HG02623 (cell line): ENCODE measurements at regions not wholly inside any gene's neighbourhood (a gene's known extent, or its start where the extent isn't known, plus 50 kb on each side); places are given as distances from the start of the nearest gene placed in this dataset.
A peak's percentile ranks its signal among the peaks of the same experiment; 100 is the strongest.
"Not testable (repeated sequence)": the region's sequence is repeated elsewhere in the genome, so short reads cannot be mapped to it uniquely, and the experiment has no call there.

Experiments
- ATAC-seq: cut with Tn5 transposase; IDR thresholded peaks from one replicate; pipeline ENCODE4 v1.9.1; 2021; ENCODE audit warnings: moderate library complexity; ENCODE audit not compliant: unreplicated experiment

DNA sequence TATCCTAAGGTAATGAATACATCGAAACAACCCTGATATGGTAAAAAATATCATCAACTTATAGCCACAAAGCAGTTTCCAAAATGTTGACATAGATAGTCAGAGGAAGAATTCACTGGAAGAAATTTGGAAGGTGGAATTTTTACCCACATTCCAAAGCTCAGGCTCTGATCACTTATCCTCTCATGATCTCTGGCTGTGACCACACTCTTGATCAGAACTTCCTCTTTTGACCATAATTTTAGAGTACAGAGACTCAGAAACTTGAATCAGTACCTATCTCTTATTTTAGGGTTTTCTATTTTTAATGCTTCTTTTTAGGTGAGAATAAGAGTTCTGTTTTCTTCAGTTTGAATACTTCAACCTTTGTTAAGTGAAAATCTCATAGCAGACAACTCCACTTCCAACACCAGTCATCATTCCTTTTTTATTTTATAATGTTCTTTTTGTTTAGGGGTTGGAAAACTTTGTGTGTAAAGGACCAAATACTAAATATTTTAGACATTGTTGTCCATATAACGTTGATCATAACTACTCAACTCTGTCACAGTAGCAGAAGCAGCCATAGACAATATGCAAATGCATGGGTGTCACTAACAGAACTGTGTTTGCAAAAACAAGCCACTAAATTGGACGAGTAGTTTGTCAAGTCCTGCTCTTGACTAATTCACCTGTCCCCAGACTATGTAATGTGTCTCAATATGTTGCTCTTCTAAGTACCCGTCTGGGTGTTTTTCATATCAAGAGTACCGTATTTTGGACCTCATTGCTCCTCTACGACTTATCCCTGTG lies 891.6 kb upstream of the CRIM1 start:
- no peak for ATAC-seq

DNA sequence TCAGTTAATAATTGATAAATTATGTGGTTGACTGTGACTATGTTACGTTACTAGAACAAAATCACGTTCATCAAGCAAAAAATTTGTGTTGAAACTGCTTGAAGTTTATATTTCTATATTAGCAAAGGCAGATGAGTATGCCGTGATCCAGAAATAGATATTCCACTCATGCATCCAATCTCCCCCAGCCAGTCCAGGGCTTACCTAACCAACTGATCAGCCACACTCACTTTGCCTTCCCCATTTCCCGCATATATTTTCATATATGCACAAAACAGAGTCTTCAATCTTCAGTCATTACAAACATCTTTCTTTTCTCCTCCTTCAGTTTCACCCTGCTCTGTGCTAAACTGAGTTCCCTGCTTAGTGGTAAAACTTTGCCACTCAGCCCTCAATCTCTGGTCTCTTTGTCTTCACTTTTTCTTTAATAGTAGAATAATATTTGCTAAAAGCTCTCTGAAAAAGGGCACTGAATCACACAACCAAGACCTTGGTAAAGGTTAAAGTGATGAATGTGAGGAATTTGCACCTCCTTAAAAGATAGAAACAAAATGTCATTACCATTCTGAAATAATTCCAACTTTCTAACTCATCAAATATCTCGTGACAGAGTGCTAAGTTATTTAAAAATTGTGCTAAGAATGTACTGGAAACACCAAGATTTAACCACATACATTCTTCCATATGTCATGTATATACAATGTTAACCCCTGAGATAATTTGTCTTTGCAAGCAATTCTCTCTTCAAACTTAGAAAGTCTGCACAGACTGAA lies 893.2 kb upstream of the CRIM1 start:
- ATAC-seq = no peak

DNA sequence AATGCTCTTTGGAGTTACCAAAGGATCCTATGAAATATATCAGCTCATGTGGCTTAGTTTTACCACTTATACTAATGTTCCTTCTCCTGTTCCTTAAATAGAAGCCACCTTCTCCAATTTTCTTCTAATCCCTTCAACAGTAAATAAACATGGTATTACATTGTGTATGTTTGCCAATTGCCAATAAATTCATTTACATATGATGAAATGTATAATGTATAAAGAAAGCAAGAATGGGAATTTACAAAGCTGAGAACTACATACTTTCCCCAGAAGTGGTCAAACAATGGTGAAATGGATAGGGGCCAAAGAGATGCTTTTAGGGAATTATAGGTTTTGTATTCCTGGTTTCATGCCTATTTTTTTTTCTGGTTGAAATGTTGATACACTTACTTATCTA lies 894.2 kb upstream of the CRIM1 start:
- ATAC-seq = no peak

DNA sequence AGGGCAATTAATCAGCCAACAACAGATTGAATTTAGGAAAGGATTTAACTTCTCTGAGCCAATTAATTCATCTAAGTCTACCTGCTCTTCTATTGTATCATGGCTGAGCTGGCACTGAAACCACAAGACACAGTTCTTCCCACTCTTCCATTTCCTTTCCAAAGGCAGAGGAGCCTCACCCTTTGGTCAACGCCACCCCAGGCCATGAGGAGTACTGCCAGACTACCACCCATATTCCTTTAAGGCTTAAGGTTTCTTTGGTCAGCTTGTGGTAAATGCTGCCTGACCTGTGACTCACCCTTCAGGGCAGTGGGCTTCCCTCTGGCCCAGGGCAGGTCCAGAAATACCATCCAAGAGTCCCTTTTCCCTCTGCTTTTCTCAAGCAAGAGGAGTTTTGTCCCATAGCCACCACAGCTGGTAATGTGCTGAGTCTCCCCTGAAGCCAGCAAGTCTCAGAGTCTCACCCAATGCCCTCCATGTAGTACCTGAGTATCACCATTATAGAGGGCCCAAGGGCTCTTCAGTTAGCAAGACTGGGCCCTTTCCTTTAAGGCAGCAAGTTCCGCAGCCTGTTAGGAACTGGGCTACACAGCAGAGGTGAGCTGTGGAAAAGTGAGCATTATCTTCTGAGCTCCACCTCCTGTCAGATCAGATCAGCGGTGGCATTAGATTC lies 900.5 kb upstream of the CRIM1 start:
- ATAC-seq = no peak

DNA sequence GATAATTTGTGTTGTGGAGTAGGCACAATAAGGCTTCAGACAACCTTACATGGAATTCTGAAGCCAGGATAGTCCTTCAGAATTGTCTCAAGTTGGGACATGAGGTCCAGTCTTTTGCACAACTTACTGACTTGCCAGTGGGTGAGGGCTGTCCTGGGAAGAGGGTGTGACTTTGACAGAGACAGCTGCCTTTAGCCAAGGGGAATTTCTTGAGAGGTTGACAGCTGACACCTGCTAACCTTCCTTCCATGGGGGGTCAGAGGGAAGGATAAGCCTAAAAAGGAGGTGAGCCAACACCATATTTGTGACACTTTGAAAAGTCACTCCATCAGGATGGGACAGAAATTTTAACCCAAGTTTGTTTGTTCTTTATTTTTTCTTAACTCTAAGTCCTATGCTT lies 907.8 kb upstream of the CRIM1 start:
- ATAC-seq = no peak

DNA sequence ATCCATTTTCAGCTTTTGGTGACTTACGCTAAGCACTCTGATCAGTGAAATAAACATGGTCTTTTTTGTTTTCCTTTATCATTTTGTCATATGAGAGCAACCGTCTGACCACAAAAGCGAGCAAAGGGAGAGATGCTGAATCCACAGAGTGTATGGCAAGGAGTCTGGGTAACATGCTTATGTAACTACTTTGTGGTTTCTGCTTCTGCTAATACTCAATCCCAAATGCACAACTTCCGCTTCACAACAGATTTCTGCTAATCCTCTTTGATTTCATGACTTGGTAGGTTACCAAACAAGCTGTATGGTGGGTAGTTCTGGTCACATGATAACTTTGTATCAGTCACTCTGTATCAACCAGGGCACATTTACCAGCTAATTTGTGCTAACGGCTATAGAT lies 908.4 kb upstream of the CRIM1 start:
- no peak for ATAC-seq

DNA sequence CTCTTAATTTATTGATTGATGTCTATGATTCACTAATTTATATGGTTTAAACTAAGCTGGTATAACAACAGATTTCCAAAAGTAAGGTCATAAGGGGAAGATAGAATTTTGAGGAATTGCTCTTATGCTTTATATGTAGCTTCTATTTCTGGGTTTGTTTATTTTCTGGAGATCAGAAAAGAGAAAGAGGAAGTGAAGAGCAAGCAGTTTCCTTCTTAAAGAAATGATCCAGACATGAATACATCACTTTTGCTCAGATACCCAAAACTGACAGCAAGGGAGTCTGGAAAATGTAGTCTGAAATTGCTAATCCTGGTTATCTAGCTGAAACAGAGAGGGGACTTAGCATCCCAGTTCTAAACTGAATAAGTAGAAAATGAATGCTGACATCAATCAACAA lies 912.5 kb upstream of the CRIM1 start:
- no peak for ATAC-seq

DNA sequence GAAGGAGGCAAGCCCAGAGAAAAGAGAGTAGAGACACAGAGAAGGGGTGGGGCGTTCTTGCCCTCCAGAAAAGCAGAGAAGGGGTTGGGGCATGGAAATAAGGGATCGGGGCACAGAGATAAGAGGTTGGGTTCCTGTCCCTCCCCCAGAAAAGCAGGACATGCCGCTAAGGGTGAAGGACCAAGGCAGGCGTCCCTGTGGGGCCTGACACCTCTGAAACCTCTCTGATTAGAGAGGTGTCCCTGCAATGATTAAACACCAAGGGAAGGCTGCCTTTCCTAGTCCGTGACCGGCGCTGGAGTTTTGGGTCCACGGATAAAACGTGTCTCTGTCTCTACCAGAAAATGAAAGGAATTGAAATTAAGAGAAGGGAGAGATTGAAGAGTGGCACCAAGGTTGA lies 914.0 kb upstream of the CRIM1 start:
- ATAC-seq = not testable (repeated sequence)

DNA sequence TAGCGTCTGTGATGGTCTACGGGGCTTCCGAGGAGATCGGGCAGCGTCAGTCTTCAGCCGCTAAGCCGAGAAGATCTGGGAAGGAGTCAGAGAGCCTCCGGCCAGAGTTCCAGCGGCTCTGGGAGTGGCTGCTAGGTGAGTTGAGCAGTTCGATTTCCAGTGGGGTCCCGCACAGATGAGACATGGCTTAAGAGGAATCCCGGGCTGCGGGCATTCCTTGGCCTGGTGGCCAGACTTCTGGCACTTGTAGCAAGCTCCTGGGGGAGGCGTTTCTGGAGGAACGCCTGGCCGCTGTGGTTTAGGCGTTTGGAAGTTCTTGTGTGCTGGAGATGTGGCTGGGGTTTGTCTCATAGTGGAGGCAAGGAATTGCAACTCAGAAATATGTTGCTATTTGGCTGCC lies 915.3 kb upstream of the CRIM1 start:
- ATAC-seq = not testable (repeated sequence)

DNA sequence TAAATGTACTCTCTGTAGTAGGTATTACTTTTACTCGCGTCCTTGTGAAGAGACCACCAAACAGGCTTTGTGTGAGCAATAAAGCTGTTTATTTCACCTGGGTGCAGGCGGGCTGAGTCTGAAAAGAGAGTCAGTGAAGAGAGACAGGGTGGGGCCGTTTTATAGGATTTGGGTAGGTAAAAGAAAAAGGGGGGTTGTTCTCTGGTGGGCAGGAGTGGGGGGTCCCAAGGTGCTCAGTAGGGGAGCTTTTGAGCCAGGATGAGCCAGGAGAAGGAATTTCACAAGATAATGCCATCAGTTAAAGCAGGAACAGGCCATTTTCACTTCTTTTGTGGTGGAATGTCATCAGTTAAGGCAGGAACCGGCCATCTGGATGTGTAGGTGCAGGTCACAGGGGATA lies 918.7 kb upstream of the CRIM1 start:
- ATAC-seq = not testable (repeated sequence)

DNA sequence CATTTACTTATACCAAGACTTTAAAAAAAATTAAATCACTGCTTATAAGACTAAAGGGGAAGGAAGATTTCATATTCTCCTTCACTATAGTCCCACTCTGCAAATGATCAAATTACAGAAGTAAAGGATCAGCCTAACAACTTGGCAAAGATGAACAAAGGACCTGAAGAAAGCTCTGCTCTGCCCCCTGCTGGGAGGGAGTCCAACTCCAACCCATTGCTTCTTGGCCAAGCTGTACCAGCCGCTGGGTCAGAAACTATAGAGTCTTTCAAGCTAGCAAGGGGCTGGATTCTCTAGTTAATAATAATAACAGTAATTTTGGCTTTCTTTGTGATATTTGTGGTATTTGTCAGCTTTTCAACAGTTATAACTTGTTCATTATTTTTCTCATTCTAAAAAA lies 927.0 kb upstream of the CRIM1 start:
- no peak for ATAC-seq

DNA sequence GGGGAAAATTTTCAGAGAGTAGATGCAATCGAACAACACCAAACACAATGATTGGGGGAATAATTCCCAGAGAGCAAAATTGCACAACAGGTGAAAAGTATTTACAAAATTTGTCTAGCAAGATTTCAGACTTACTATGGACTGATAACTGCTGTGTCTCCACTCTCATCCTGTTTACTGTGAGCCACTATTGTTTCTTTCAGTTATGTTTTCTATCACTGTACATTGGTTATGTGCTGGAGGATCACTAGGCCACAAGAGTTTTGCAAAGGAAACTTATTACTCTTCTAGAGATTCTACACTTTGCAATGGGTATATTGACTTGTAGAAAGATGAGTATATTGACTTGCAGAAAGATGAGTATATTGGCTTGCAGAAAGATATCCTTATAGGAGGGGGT lies 934.1 kb upstream of the CRIM1 start:
- no peak for ATAC-seq

DNA sequence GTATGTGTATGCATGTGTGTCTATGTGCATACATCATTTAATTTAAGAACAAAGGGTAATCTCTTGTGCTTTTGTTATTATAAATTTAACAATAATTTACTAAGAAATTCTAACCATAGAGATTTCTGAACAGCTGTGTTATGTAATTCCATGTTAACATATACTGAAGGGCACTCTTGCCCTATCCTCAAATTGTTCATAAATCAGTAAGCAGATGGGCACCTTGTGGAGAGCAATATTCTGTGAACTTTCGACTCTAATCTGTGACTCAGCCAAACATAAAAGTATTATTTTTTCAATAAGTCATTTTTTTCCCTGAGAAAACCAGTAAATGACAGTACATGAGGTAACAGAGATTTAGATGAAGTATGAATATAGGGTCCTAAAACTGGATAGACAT lies 938.3 kb upstream of the CRIM1 start:
- no peak for ATAC-seq

DNA sequence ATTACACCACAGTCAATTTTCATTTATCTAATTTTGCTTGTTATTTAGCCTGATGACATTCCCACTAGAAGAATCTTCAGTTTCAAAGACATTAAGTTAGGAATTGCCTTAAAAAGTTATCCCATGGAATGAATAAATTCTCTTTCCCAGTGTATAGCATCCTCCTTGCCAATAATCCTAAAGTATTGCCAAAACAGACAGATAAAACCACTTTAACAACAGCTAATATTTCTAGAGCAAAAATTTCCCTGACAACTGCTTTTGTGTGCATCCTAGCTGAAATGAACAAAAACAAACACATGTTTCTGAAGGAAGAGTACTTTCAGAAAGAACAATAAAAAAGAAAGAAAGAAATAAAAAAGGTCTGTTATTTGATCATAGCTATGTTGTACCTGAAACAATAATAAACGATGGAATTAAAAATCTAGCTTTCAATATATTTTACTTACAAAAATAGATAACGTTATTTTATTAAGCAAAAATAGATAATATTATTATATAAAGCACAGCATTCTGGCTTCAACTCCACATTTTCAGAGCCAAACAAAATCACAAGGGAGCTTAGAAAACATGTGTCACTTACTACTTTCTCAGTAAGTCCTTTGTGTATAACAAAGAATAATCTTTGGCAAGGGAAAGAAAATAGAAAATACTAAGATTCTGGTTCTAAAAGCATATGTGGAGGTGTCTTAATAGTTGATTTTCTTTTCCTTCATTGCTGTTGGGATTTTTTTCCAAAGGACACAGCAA lies 939.0 kb upstream of the CRIM1 start:
- no peak for ATAC-seq

DNA sequence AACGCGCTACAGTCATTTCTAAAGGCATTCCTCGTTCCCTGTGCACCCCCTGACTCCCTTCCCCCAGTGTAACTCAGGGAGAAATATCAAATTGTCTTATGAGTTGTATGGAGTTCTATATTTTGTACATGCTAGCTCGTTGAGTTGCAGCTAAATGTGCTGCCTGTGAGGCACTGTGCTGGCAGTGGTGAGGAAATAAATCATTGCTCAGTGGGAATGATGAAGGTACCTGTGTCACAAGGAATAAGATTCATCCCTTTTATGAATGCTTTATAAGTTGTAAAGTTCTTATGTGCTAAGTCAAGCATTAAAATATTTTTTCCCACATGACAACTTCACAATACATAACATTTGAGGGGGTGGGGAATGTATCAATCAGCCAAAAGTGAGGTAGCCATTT lies 939.6 kb upstream of the CRIM1 start:
- ATAC-seq = no peak

DNA sequence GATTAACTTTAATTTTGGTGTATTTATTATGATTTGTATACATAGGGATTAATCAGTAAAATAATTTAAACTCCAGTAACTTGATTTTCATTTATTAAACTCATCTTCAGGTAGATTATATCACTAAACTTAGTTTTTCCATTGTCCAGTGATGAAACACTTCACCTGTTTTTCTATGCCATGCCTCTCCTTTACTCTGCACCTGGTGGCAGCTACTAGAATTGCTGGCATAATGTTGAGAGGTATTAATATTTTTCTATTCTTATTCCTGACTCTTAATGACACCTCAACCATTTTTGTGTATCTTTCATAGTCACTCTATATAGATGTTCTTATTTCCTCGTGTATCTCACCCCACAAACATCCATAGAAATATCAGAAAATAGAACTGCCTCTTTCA lies 940.3 kb upstream of the CRIM1 start:
- ATAC-seq = no peak

DNA sequence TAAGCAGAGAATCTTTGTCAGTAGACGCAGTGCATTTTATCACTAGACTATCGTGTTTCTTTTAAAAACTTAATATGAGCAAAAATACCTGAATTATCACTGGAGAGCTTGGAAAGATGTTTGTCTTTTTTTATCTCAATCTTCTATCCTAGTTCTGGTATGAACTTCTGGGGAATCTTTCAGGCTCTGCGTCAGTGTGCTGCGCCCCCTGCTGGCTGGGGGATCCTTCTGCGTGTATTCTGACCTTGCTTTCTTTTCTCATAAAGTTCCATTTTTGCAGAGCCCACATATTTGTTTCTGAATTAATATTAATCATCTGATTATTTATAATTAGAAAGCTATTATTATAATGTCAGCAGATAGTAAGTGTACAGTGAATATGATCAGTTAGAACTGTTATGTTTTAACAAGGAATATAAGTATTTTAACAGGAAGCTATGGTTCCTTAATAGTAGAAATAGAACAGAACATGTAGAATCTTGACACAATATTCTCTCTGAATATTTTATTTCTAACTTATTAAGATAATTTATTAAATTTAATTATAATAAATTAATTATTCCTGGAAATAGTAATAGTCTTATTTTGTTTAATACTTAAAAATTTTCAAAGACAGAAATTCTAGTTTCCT lies 945.0 kb upstream of the CRIM1 start:
- peak; percentile 76 for ATAC-seq

DNA sequence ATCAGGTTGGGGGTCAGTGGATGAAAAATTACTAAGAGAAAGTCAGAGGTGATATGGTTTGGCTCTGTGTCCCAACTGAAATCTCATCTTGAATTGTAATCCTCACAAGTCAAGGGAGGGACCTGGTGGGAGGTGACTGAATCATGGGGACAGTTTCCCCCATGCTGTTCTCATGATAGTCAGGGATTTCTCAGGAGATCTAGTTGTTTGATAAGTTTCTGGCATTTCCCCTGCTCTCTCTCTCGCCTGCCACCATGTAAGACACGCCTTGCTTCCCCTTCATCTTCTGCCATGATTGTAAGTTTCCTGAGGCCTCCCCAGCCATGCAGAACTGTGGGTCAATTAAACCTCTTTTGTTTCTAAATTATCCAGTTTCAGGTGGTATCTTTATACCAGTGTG lies 945.8 kb upstream of the CRIM1 start:
- ATAC-seq = no peak

DNA sequence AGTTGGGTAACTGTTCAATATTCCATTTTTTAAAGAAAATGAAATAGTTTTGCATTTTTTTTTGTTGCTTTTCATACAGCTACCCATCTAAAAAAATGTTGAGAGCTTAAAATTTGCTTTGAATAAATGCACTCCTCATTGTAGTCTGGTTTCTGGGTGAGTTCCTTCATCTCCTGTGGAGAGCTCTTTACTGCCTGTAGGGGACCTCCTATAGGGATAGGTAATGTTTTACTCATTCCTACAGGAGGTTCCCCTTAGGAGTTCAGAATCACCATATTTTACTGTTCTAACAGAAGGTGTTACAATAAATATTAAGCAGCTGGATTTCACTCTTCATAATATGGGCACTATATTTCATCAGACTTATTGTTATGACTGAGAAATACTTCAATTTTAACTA lies 947.3 kb upstream of the CRIM1 start:
- ATAC-seq = no peak

DNA sequence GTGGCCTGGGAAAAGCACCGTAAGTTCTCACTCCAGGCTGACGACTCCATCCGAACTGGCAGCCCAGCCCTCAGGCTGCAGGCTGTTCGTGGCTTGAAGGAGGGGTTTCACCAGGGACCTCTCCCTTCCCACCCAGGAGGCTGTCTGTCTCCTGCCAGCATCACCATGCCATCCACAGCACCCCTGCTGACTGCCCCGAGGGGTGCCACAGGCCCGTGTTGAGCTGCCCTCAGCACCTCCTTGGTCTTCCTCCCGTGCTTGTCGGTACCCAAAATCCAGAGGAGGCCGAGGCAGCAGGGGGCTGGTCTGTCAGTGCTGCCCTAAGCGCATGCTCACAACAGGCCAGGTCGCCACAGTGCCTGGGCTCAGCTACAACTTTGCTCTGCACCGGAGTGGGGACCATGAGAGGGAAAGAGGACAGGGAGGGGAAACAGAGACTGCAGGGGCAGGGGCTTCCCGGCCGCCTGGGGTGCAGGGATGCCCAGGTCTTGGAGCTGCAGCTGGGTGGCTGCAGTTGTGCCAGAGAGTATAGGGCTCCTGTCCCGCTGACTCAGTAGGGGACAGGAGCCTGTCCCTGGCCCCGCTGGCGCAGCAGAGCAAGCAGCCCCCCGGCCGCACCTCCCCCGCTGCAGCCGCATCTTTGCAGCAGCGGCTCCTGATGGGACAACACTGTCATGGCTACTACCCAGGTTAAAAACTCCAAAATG lies 963.7 kb upstream of the CRIM1 start:
- no peak for ATAC-seq
